GM13977 (cell line): ENCODE measurements at regions not wholly inside any gene's neighbourhood (a gene's known extent, or its start where the extent isn't known, plus 50 kb on each side); places are given as distances from the start of the nearest gene placed in this dataset.

Experiments
- DNase-seq: peaks from one replicate; pipeline ENCODE4 v3.0.0; 2012; ENCODE audit warnings: low spot score
- in situ Hi-C: fragments of 300-500 bp; cut with MboI; formaldehyde crosslinking; loops from one replicate; pipeline ENCODE4 v1.12.0; 2022; ENCODE audit warnings: low sequenced_read_pairs, low pct_unique_long_range_greater_than_20kb, mixed read lengths, inconsistent platforms; ENCODE audit not compliant: unreplicated experiment
- TF ChIP-seq, protein P1 (sequence below): IDR thresholded peaks from 2 replicates; pipeline ENCODE4 v1.5.1; 2012; ENCODE audit warnings: mild to moderate bottlenecking, control low read depth; ENCODE audit not compliant: insufficient read depth; ENCODE audit errors: extremely low read depth, missing control alignments

GRCh38 chr9:113664181-113664875, 200.8 kb downstream of the RGS3 start:
- DNase-seq: no peak
- in situ Hi-C loops: loop anchor here (5.0 to 25.0 kb wide), 3 partner anchors 72 to 352 kb away; partner anchors contain the start of genes RGS3 and RNF183
- TF ChIP-seq, protein P1, sequence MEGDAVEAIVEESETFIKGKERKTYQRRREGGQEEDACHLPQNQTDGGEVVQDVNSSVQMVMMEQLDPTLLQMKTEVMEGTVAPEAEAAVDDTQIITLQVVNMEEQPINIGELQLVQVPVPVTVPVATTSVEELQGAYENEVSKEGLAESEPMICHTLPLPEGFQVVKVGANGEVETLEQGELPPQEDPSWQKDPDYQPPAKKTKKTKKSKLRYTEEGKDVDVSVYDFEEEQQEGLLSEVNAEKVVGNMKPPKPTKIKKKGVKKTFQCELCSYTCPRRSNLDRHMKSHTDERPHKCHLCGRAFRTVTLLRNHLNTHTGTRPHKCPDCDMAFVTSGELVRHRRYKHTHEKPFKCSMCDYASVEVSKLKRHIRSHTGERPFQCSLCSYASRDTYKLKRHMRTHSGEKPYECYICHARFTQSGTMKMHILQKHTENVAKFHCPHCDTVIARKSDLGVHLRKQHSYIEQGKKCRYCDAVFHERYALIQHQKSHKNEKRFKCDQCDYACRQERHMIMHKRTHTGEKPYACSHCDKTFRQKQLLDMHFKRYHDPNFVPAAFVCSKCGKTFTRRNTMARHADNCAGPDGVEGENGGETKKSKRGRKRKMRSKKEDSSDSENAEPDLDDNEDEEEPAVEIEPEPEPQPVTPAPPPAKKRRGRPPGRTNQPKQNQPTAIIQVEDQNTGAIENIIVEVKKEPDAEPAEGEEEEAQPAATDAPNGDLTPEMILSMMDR: no peak

- in situ Hi-C loops: loop anchor here (25.0 kb wide), 2 partner anchors 203 to 353 kb away; partner anchors contain the start of genes RGS3 and RNF183
- TF ChIP-seq, protein P1: no peak
- DNase-seq: no peak
These were observed 201.5 kb downstream of the RGS3 start for GRCh38 chr9:113665064-113665463.

DNA sequence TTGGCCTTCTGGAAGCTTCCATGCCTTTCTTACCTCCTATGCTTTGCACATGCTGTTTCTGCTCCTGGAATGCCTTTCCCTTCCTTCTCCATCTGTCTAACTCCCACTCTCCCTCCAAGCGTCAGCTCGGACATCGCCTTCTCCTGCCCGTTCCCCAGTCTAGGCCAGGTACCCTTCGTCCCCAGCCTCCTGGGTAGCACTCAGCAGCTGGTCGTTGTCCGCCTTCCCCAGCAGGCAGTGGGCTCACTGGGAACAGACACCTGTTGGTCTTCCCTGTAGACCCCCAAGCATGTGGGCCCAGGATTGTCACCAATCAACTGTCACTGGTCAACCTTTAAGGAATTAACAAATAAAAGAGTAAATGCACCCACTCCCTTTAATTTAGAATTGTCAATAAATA, 202.2 kb downstream of the RGS3 start:
- in situ Hi-C loops: loop anchor here (25.0 kb wide), 2 partner anchors 203 to 353 kb away; partner anchors contain the start of genes RGS3 and RNF183
- DNase-seq: no peak
- TF ChIP-seq, protein P1: no peak

DNA sequence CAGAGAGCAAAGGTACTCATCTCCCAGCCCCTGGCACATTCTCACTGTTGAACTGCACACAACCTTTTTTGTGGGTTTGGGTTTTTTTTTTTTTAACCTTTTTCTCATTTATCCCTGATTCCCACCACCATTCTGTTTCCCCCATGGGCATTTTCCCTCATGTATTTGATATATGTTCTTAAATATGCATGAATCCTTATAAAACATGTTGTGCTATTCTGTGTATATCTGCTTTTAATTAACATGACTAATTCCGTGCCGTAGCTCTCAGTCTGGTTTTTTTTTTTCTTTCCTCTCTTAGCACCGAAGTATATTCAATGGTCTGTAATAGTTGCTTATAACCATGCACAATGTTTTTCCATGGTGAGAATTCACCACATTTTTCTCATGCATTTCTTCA, 204.5 kb downstream of the RGS3 start:
- TF ChIP-seq, protein P1: no peak
- DNase-seq: no peak
- in situ Hi-C loops: loop anchor here (25.0 kb wide), 2 partner anchors 206 to 356 kb away; partner anchors contain the start of genes RGS3 and RNF183

GRCh38 chr9:113669522-113670115, 206.1 kb downstream of the RGS3 start:
- in situ Hi-C loops: loop anchor here (25.0 kb wide), 2 partner anchors 207 to 357 kb away; partner anchors contain the start of genes RGS3 and RNF183
- no peak for DNase-seq
- TF ChIP-seq, protein P1: no peak

DNA sequence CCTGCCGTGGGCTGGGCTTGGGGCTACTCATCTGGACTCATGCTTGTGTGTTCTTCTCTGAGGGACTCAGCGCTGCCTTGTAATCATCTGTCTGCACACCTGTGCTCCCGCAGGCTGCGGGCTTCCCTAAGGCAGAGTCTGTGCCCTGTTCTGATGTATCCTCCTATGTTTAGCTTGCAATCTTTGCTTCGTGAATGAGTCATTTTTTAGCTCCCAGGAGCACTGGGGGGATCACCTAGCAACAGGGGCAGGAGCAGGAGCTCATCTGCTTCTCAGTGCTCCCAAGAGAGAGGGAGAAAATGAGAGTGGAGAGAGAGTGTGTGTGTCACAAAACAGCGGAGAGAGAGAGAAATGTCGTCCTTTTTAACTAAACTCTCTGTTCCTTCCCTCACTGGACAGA, 202.4 kb upstream of the ZNF618 start:
- in situ Hi-C loops: loop anchor here (25.0 kb wide), 2 partner anchors 211 to 361 kb away; partner anchors contain the start of genes RGS3 and RNF183
- TF ChIP-seq, protein P1: no peak
- DNase-seq: no peak
